Liver (tissue), 8 donors: ENCODE measurements at regions not wholly inside any gene's neighbourhood (a gene's known extent, or its start where the extent isn't known, plus 50 kb on each side); places are given as distances from the start of the nearest gene placed in this dataset.

Experiments
- DNase-seq: peaks from one replicate; pipeline ENCODE4 v3.0.0-alpha.2; 2017; ENCODE audit warnings: low spot score
- H3K27ac ChIP-seq, 2 donors: one replicate each; pipeline ENCODE4 v1.7.0; 2013; ENCODE audit warnings: inconsistent platforms in 2 of 2, low read length in 2 of 2, control low read depth in 1 of 2, low read depth in 1 of 2, mild to moderate bottlenecking in 1 of 2
- H3K27me3 ChIP-seq, 4 donors: one replicate each; pipeline versions ENCODE4 v1.6.1 to v1.7.0; 2013; ENCODE audit warnings: low read length in 3 of 4, inconsistent platforms in 1 of 4, mild to moderate bottlenecking in 1 of 4, moderate library complexity in 1 of 4; ENCODE audit not compliant: control insufficient read depth in 4 of 4, insufficient read depth in 4 of 4
- H3K36me3 ChIP-seq, 4 donors: one replicate each; pipeline versions ENCODE4 v1.6.1 to v1.7.0; 2013; ENCODE audit warnings: low read length in 3 of 4, mild to moderate bottlenecking in 3 of 4, low read depth in 1 of 4, moderate library complexity in 1 of 4; ENCODE audit not compliant: control insufficient read depth in 4 of 4, insufficient read depth in 3 of 4
- H3K4me1 ChIP-seq, 4 donors: one replicate each; pipeline versions ENCODE4 v1.6.1 to v1.7.0; 2013; ENCODE audit warnings: low read length in 3 of 4, mild to moderate bottlenecking in 3 of 4, moderate library complexity in 1 of 4; ENCODE audit not compliant: control insufficient read depth in 4 of 4, insufficient read depth in 4 of 4
- H3K4me3 ChIP-seq, 3 donors: one replicate each; pipeline versions ENCODE4 v1.6.1 to v1.7.0; 2013; ENCODE audit warnings: low read length in 3 of 3, control low read depth in 1 of 3, low read depth in 1 of 3, mild to moderate bottlenecking in 1 of 3
- H3K9ac ChIP-seq, 2 donors: one replicate each; pipeline ENCODE4 v1.7.0; 2013; ENCODE audit warnings: low read length in 2 of 2, mild to moderate bottlenecking in 2 of 2, moderate library complexity in 2 of 2, control low read depth in 1 of 2, low read depth in 1 of 2
- H3K9me3 ChIP-seq, 4 donors: one replicate each; pipeline versions ENCODE4 v1.6.1 to v1.7.0; 2013; ENCODE audit warnings: low read length in 3 of 4; ENCODE audit not compliant: control insufficient read depth in 4 of 4
- EGR1 ChIP-seq, 2 donors: IDR thresholded peaks; 2 replicates each; pipeline ENCODE4 v1.6.1; 2016 to 2018; ENCODE audit warnings: antibody characterized with exemption in 2 of 2, low read depth in 2 of 2
- FOXA1 ChIP-seq: IDR thresholded peaks from 2 replicates; pipeline ENCODE4 v1.6.1; 2016; ENCODE audit warnings: antibody characterized with exemption
- FOXA2 ChIP-seq: IDR thresholded peaks from 2 replicates; pipeline ENCODE4 v1.6.1; 2016; ENCODE audit warnings: antibody characterized with exemption
- GABPA ChIP-seq, 2 donors: IDR thresholded peaks in 1 of 2; conservative IDR thresholded peaks in 1 of 2; 2 replicates each; pipeline ENCODE4 v1.6.1; 2016; ENCODE audit warnings: antibody characterized with exemption in 2 of 2, mild to moderate bottlenecking in 1 of 2, moderate library complexity in 1 of 2
- HNF4A ChIP-seq, 2 donors: conservative IDR thresholded peaks; 2 replicates each; pipeline ENCODE4 v1.6.1; 2016; ENCODE audit warnings: antibody characterized with exemption in 2 of 2, mild to moderate bottlenecking in 2 of 2
- HNF4G ChIP-seq: IDR thresholded peaks from 2 replicates; pipeline ENCODE4 v1.6.1; 2016; ENCODE audit warnings: antibody characterized with exemption
- JUND ChIP-seq, 2 donors: IDR thresholded peaks; 2 replicates each; pipeline ENCODE4 v1.6.1; 2016; ENCODE audit warnings: antibody characterized with exemption in 2 of 2
- MAX ChIP-seq: IDR thresholded peaks from 2 replicates; pipeline ENCODE4 v1.6.1; 2016; ENCODE audit warnings: antibody characterized with exemption
- NR2F2 ChIP-seq: IDR thresholded peaks from 2 replicates; pipeline ENCODE4 v1.6.1; 2016; ENCODE audit warnings: antibody characterized with exemption
- RAD21 ChIP-seq, 2 donors: IDR thresholded peaks; 2 replicates each; pipeline ENCODE4 v1.6.1; 2016; ENCODE audit warnings: antibody characterized with exemption in 2 of 2, mild to moderate bottlenecking in 2 of 2
- REST ChIP-seq: IDR thresholded peaks from 2 replicates; pipeline ENCODE4 v1.6.1; 2016; ENCODE audit warnings: antibody characterized with exemption, mild to moderate bottlenecking
- RXRA ChIP-seq, 2 donors: IDR thresholded peaks; 2 replicates each; pipeline ENCODE4 v1.6.1; 2017 to 2018; ENCODE audit warnings: antibody characterized with exemption in 2 of 2, mild to moderate bottlenecking in 1 of 2
- SP1 ChIP-seq: IDR thresholded peaks from 2 replicates; pipeline ENCODE4 v1.6.1; 2018; ENCODE audit warnings: antibody characterized with exemption, mild to moderate bottlenecking
- TAF1 ChIP-seq: conservative IDR thresholded peaks from 2 replicates; pipeline ENCODE4 v1.6.1; 2016; ENCODE audit warnings: antibody characterized with exemption, mild to moderate bottlenecking
- YY1 ChIP-seq: IDR thresholded peaks from 2 replicates; pipeline ENCODE4 v1.6.1; 2016; ENCODE audit warnings: antibody characterized with exemption, mild to moderate bottlenecking
- WGBS: extraction: QIAGEN DNeasy Blood & Tissue Kit; methylation state at CpG from one replicate; pipeline ENCODE4 v1.1.7; 2013; 5-methylcytosine and 5-hydroxymethylcytosine counted together
- TF ChIP-seq, protein P1 (sequence below): IDR thresholded peaks from 2 replicates; pipeline ENCODE4 v1.6.1; 2016; ENCODE audit warnings: antibody characterized with exemption
- TF ChIP-seq, protein P2 (sequence below): fragments of 150-350 bp; IDR thresholded peaks from 2 replicates; pipeline ENCODE4 v1.5.1; 2017; ENCODE audit warnings: improper control_type of control experiment, low read depth, low read length; ENCODE audit not compliant: missing input control
- TF ChIP-seq, protein P3 (sequence below): IDR thresholded peaks from 2 replicates; pipeline ENCODE4 v1.6.1; 2016; ENCODE audit warnings: antibody characterized with exemption
- donor health status: healthy.
- donor health status: healthy.
- donor health status: healthy.
- donor health status: healthy.
- donor health status: healthy.

DNA sequence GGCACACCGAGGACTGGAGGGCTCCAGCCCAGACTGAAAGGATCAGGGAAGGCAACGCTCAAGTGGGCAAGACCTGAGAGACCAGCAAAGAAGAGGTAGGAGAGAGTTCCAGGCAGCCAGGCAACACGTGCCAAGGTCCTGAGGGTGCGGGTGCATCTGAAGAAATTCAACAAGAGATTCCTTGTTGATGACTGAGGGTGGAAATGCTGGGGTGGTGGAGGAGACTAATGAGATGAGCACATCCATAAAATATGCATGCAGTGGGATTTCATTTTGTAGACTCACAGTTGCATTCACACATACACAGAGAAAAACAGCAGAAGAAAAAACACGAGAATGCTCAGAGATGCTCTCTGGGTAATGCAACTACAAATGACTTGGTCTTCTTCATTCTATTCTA lies 154.8 kb upstream of the FOXF1 start:
- Histone ChIP-seq H3K4me1 (no peaks in the 10 kb centered on the region), H3K9ac (no peak overlapping the region), H3K27ac (no peak overlapping the region), H3K4me3 (no peak overlapping the region), H3K9me3 (peaks cover 0 to 3% (median 1%) of the 10 kb centered on the region in 4 donors), H3K36me3 (no peaks in the 10 kb centered on the region), H3K27me3 (peaks cover 0 to 12% (median 0%) of the 10 kb centered on the region in 4 donors)
- TF ChIP-seq NR2F2 = no peak
- TF ChIP-seq, protein P1, sequence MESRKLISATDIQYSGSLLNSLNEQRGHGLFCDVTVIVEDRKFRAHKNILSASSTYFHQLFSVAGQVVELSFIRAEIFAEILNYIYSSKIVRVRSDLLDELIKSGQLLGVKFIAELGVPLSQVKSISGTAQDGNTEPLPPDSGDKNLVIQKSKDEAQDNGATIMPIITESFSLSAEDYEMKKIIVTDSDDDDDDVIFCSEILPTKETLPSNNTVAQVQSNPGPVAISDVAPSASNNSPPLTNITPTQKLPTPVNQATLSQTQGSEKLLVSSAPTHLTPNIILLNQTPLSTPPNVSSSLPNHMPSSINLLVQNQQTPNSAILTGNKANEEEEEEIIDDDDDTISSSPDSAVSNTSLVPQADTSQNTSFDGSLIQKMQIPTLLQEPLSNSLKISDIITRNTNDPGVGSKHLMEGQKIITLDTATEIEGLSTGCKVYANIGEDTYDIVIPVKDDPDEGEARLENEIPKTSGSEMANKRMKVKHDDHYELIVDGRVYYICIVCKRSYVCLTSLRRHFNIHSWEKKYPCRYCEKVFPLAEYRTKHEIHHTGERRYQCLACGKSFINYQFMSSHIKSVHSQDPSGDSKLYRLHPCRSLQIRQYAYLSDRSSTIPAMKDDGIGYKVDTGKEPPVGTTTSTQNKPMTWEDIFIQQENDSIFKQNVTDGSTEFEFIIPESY = no peak
- no peak for TF ChIP-seq TAF1
- no peak for TF ChIP-seq FOXA1
- no peak for DNase-seq
- WGBS = 82% methylated on average over 5 of the region's 5 CpGs

DNA sequence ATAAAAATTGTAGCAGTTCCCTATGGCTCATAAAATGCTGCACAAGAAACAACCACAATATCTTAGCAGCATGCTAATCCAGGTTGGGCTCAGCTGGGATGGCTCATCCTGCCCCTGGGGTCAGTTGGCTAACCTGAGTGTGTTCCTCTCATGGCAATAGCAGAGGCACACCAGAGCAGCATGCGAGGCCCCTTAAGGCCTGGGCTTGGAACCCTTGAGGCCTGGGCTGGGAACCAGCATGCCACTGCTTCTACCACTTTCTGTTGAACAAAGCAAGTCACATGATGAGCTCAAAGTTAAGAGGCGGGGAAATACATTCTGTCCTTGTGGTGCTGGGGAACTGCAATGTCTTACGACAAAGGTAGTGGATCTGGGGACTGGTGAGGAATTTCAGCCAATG lies 154.4 kb upstream of the FOXF1 start:
- peaks cover 0 to 3% (median 1%) of the 10 kb centered on the region in 4 donors for H3K9me3 ChIP-seq
- DNase-seq = no peak
- H3K9ac ChIP-seq = no peak overlapping the region
- no peak overlapping the region for H3K27ac ChIP-seq
- TF ChIP-seq FOXA2 (no peak), TAF1 (no peak), FOXA1 (no peak), MAX (no peak), EGR1 (IDR thresholded peaks at IDR 0.05; ENCODE audit: low read depth in 2 of 2) (no peak), HNF4A (conservative IDR thresholded peaks at IDR 0.05) (no peak), RAD21 (IDR thresholded peaks at IDR 0.05) (no peak), REST (no peak), JUND (IDR thresholded peaks at IDR 0.05) (no peak), YY1 (no peak), NR2F2 (no peak), GABPA (IDR thresholded peaks at IDR 0.05 in 1 of 2, conservative IDR thresholded peaks at IDR 0.05 in 1 of 2) (no peak), SP1 (no peak), HNF4G (no peak), RXRA (IDR thresholded peaks at IDR 0.05) (no peak)
- TF ChIP-seq, protein P2, sequence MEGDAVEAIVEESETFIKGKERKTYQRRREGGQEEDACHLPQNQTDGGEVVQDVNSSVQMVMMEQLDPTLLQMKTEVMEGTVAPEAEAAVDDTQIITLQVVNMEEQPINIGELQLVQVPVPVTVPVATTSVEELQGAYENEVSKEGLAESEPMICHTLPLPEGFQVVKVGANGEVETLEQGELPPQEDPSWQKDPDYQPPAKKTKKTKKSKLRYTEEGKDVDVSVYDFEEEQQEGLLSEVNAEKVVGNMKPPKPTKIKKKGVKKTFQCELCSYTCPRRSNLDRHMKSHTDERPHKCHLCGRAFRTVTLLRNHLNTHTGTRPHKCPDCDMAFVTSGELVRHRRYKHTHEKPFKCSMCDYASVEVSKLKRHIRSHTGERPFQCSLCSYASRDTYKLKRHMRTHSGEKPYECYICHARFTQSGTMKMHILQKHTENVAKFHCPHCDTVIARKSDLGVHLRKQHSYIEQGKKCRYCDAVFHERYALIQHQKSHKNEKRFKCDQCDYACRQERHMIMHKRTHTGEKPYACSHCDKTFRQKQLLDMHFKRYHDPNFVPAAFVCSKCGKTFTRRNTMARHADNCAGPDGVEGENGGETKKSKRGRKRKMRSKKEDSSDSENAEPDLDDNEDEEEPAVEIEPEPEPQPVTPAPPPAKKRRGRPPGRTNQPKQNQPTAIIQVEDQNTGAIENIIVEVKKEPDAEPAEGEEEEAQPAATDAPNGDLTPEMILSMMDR = no peak
- TF ChIP-seq, protein P3, sequence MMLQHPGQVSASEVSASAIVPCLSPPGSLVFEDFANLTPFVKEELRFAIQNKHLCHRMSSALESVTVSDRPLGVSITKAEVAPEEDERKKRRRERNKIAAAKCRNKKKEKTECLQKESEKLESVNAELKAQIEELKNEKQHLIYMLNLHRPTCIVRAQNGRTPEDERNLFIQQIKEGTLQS = no peak
- TF ChIP-seq, protein P1 = no peak
- 93% methylated on average over 3 of the region's 3 CpGs for WGBS
- H3K4me3 ChIP-seq = no peak overlapping the region
- H3K27me3 ChIP-seq = peaks cover 0 to 12% (median under 1%) of the 10 kb centered on the region in 4 donors
- no peaks in the 10 kb centered on the region for H3K4me1 ChIP-seq
- no peaks in the 10 kb centered on the region for H3K36me3 ChIP-seq
